HG02852 (cell line): ENCODE measurements at regions not wholly inside any gene's neighbourhood (a gene's known extent, or its start where the extent isn't known, plus 50 kb on each side); places are given as distances from the start of the nearest gene placed in this dataset.

Experiments
- ATAC-seq: cut with Tn5 transposase; IDR thresholded peaks from one replicate; pipeline ENCODE4 v1.9.1; 2021; ENCODE audit warnings: mild to moderate bottlenecking, moderate library complexity; ENCODE audit not compliant: unreplicated experiment

GRCh38 chr6:156575361-156575760, 201.8 kb upstream of the ARID1B start:
- ATAC-seq, result no peak

- ATAC-seq, result no peak
Observed at GRCh38 chr6:156564807-156565149, 212.4 kb upstream of the ARID1B start.

- peak; percentile 99 for ATAC-seq
Observed at GRCh38 chr6:156564127-156564806, 212.9 kb upstream of the ARID1B start.

- no peak for ATAC-seq
Observed at GRCh38 chr6:156563714-156564113, 213.5 kb upstream of the ARID1B start.

- no peak for ATAC-seq
Observed at GRCh38 chr6:156562636-156563035, 214.5 kb upstream of the ARID1B start.

GRCh38 chr6:156562019-156562418, 215.2 kb upstream of the ARID1B start:
- ATAC-seq, result no peak

- ATAC-seq, result no peak
Observed at GRCh38 chr6:156560476-156560875, 216.7 kb upstream of the ARID1B start.

- ATAC-seq, result no peak
Observed at GRCh38 chr6:156559162-156559690, 218.0 kb upstream of the ARID1B start.

GRCh38 chr6:156557911-156558259, 219.3 kb upstream of the ARID1B start:
- ATAC-seq, result no peak

GRCh38 chr6:156557251-156557910, 219.8 kb upstream of the ARID1B start:
- ATAC-seq, result no peak

- no peak for ATAC-seq
Observed at GRCh38 chr6:156556811-156557210, 220.4 kb upstream of the ARID1B start.

GRCh38 chr6:156555116-156555515, 222.1 kb upstream of the ARID1B start:
- ATAC-seq, result no peak

GRCh38 chr6:156554160-156554559, 223.0 kb upstream of the ARID1B start:
- no peak for ATAC-seq

- ATAC-seq, result no peak
Observed at GRCh38 chr6:156552849-156553248, 224.3 kb upstream of the ARID1B start.

- ATAC-seq, result no peak
Observed at GRCh38 chr6:156550949-156551348, 226.2 kb upstream of the ARID1B start.

GRCh38 chr6:156545931-156546330, 231.2 kb upstream of the ARID1B start:
- ATAC-seq, result no peak

GRCh38 chr6:156545021-156545420, 232.2 kb upstream of the ARID1B start:
- ATAC-seq, result no peak

- no peak for ATAC-seq
Observed at GRCh38 chr6:156544046-156544445, 233.1 kb upstream of the ARID1B start.

- no peak for ATAC-seq
Observed at GRCh38 chr6:156543431-156543830, 233.7 kb upstream of the ARID1B start.

GRCh38 chr6:156538875-156539660, 238.1 kb upstream of the ARID1B start:
- ATAC-seq, result no peak

GRCh38 chr6:156534594-156534993, 242.6 kb upstream of the ARID1B start:
- ATAC-seq, result no peak
